Testis (tissue), 2 donors: ENCODE measurements at regions not wholly inside any gene's neighbourhood (a gene's known extent, or its start where the extent isn't known, plus 50 kb on each side); places are given as distances from the start of the nearest gene placed in this dataset.

Source experiments
- DNase-seq: peaks from one replicate; pipeline ENCODE4 v3.0.0-alpha.2; 2019
- H3K27ac ChIP-seq, 2 donors: fragments of 200-600 bp; sonication (generic); one replicate each; pipeline ENCODE4 v1.5.1; 2019
- H3K27me3 ChIP-seq: fragments of 200-600 bp; sonication (generic); one replicate; pipeline ENCODE4 v1.5.1; 2019
- H3K36me3 ChIP-seq: fragments of 200-600 bp; sonication (generic); one replicate; pipeline ENCODE4 v1.5.1; 2017; ENCODE audit warnings: low read depth; ENCODE audit errors: missing control alignments
- H3K4me1 ChIP-seq: fragments of 200-600 bp; sonication (generic); one replicate; pipeline ENCODE4 v1.5.1; 2019
- H3K4me3 ChIP-seq, 2 donors: fragments of 200-600 bp; sonication (generic); one replicate each; pipeline ENCODE4 v1.5.1; 2017 to 2019
- H3K9me3 ChIP-seq: fragments of 200-600 bp; sonication (generic); one replicate; pipeline ENCODE4 v1.5.1; 2017
- POLR2A ChIP-seq: fragments of 450-650 bp; IDR thresholded peaks from one replicate; pipeline ENCODE4 v1.6.1; 2017; ENCODE audit warnings: antibody characterized with exemption, mild to moderate bottlenecking, moderate library complexity
- WGBS, 2 donors: methylation state at CpG; one replicate each; pipeline ENCODE4 v1.1.5; 2018; 5-methylcytosine and 5-hydroxymethylcytosine counted together
- intact Hi-C: fragments of 100-400 bp; cut with DNase I; formaldehyde crosslinking; loops from one replicate; pipeline ENCODE4 v1.15.1; 2023; ENCODE audit warnings: low total_unique reads
- TF ChIP-seq, protein P1 (sequence below), 3 experiments: fragments of 450-650 bp in 2 of 3; fragments of 200-600 bp in 1 of 3; sonication (generic) in 1 of 3; IDR thresholded peaks; one replicate each; pipeline ENCODE4 v1.5.1; 2016 to 2019; ENCODE audit warnings: antibody characterized with exemption in 3 of 3, mild to moderate bottlenecking in 2 of 3, moderate library complexity in 1 of 3

DNA sequence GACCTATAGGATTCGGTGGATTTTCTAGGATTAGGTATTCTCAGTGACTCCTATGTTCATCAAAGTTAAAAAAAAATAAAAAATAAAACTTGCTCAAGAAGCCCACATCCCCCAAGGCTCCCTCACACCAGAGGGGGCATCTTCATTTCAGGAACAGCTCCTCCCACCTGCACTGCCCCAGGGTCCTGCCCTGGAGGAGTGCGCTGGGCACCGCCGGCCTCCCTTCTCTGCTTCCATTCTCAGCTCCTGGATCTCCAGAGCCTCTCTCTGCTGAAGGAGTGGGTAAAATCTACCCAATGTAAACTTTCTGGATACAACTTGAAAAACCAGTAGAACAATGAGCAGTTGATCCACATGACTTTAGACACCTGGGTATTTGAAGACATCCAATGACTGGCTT, 359.8 kb upstream of the IRX4 start:
- no peak overlapping the region for H3K4me3 ChIP-seq
- H3K27ac ChIP-seq = no peak overlapping the region
- no peaks in the 10 kb centered on the region for H3K27me3 ChIP-seq
- no peaks in the 10 kb centered on the region for H3K36me3 ChIP-seq
- no peak for DNase-seq
- 91 to 99% methylated on average over 4 of the region's 4 CpGs for WGBS, 2 donors
- no peaks in the 10 kb centered on the region for H3K4me1 ChIP-seq
- no peaks in the 10 kb centered on the region for H3K9me3 ChIP-seq
- no peak for TF ChIP-seq POLR2A
- TF ChIP-seq, protein P1, sequence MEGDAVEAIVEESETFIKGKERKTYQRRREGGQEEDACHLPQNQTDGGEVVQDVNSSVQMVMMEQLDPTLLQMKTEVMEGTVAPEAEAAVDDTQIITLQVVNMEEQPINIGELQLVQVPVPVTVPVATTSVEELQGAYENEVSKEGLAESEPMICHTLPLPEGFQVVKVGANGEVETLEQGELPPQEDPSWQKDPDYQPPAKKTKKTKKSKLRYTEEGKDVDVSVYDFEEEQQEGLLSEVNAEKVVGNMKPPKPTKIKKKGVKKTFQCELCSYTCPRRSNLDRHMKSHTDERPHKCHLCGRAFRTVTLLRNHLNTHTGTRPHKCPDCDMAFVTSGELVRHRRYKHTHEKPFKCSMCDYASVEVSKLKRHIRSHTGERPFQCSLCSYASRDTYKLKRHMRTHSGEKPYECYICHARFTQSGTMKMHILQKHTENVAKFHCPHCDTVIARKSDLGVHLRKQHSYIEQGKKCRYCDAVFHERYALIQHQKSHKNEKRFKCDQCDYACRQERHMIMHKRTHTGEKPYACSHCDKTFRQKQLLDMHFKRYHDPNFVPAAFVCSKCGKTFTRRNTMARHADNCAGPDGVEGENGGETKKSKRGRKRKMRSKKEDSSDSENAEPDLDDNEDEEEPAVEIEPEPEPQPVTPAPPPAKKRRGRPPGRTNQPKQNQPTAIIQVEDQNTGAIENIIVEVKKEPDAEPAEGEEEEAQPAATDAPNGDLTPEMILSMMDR (IDR thresholded peaks at IDR 0.05) = no peak
- intact Hi-C loops = no loop called here

DNA sequence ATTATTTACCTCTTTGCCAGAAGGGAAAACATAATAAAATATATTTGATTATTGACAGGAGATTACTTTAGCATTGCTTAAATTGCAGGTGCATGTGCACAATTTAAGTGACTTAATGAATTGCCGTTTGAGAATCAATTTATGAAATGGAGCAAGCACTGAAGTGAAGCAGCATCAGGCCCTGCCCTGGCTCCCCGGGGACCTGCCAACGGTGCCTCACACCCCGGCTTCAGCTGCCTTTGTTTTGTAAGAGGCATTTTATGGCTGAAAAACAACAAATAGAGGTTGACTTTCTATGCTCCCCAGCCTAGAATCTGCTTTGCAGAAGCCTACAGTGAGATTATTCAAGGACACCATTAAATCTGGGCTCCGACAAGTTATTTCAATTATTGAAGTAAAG, 359.1 kb upstream of the IRX4 start:
- H3K27me3 ChIP-seq = no peaks in the 10 kb centered on the region
- no peak overlapping the region for H3K4me3 ChIP-seq
- H3K36me3 ChIP-seq = no peaks in the 10 kb centered on the region
- no peaks in the 10 kb centered on the region for H3K9me3 ChIP-seq
- intact Hi-C loops = no loop called here
- 69 to 81% methylated on average over 5 of the region's 5 CpGs for WGBS, 2 donors
- H3K27ac ChIP-seq = no peak overlapping the region
- no peak for DNase-seq
- TF ChIP-seq, protein P1 (IDR thresholded peaks at IDR 0.05) = no peak
- TF ChIP-seq POLR2A = no peak
- H3K4me1 ChIP-seq = no peaks in the 10 kb centered on the region

DNA sequence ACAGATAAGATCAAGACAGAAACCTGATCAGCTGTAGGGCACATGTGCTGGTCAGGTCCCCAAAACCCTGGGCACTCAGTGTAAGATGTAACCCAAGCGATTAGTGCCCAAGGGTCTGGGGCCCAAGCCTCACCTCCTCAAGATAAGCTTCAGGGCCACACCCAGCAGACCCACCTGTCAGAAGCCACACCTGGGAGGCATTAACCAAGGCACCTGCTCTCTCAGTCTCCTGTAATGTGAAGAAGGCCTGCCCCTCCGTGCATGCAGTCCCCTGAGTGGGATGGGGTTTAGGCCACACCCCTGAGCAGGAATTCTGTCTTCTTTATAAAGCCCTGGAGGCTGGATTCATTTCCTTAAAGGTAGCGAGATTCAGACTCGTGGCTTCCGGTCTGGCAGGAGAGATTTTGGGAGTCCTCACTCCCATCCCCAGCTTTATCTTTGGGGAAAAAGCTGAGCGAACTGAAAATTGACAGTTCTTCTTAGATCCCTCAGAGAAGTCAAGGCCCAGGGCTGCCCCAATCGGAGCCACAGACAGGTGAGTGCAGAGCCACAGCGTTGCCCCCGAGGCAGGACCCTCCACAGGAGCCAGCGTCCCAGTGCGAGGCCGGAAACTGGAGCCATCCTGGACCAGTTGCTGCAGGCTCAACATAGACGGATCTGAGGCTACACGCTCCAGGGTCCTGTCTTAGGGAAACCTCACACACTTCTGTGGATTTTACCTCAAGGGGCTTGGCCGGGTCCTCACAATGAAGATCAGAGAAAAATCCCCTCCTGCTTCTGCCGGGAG, 357.6 kb upstream of the IRX4 start:
- Histone ChIP-seq H3K27me3 (no peaks in the 10 kb centered on the region), H3K4me1 (no peaks in the 10 kb centered on the region), H3K9me3 (no peaks in the 10 kb centered on the region), H3K4me3 (no peak overlapping the region), H3K36me3 (no peaks in the 10 kb centered on the region), H3K27ac (no peak overlapping the region)
- TF ChIP-seq, protein P1 (IDR thresholded peaks at IDR 0.05) = no peak
- TF ChIP-seq POLR2A = no peak
- WGBS, 2 donors = 67 to 72% methylated on average over 8 to 16 of the region's 16 CpGs
- DNase-seq = no peak
- intact Hi-C loops = no loop called here

GRCh38 chr5:2239201-2239910, 356.6 kb upstream of the IRX4 start:
- Histone ChIP-seq H3K27ac (no peak overlapping the region), H3K9me3 (no peaks in the 10 kb centered on the region), H3K36me3 (no peaks in the 10 kb centered on the region), H3K4me1 (no peaks in the 10 kb centered on the region), H3K4me3 (no peak overlapping the region), H3K27me3 (no peaks in the 10 kb centered on the region)
- no peak for DNase-seq
- intact Hi-C loops = no loop called here
- 75 to 76% methylated on average over 17 of the region's 17 CpGs for WGBS, 2 donors
- TF ChIP-seq, protein P1 (IDR thresholded peaks at IDR 0.05) = no peak
